Brain microvascular endothelial cell (primary cell): ENCODE measurements at regions not wholly inside any gene's neighbourhood (a gene's known extent, or its start where the extent isn't known, plus 50 kb on each side); places are given as distances from the start of the nearest gene placed in this dataset.
"Not testable (repeated sequence)": the region's sequence is repeated elsewhere in the genome, so short reads cannot be mapped to it uniquely, and the experiment has no call there.

ENCODE experiments used
- DNase-seq: peaks from one replicate; pipeline ENCODE4 v3.0.0-alpha.2; 2020
- H3K27ac ChIP-seq: fragments of 250-450 bp; sonication (Bioruptor Pico); 2 replicates; pipeline ENCODE4 v1.5.1; 2020; ENCODE audit warnings: mild to moderate bottlenecking, moderate library complexity
- H3K27me3 ChIP-seq: fragments of 250-450 bp; sonication (Bioruptor Pico); replicated peaks from 2 replicates; pipeline ENCODE4 v1.5.1; 2020; ENCODE audit warnings: mild to moderate bottlenecking
- H3K36me3 ChIP-seq: fragments of 250-450 bp; sonication (Bioruptor Pico); replicated peaks from 2 replicates; pipeline ENCODE4 v1.5.1; 2020; ENCODE audit warnings: mild to moderate bottlenecking
- H3K4me3 ChIP-seq: 2 replicates; pipeline ENCODE4 v1.5.1; 2011; ENCODE audit warnings: low read depth, mild to moderate bottlenecking, control low read depth, low read length, moderate library complexity
- CTCF ChIP-seq: IDR thresholded peaks from 2 replicates; pipeline ENCODE4 v1.5.1; 2011; ENCODE audit warnings: low read depth, mild to moderate bottlenecking, moderate library complexity, low read length, control low read depth, inconsistent platforms; ENCODE audit errors: missing control alignments
- in situ Hi-C: cut with HindIII; loops from 2 replicates; pipeline ENCODE4 v1.10.0; 2017; ENCODE audit warnings: low sequenced_read_pairs, low pct_ligation_motif_present

GRCh38 chr5:92629574-92629973, 951.4 kb downstream of the NR2F1-AS1 start:
- in situ Hi-C loops, result no loop called here
- Histone ChIP-seq H3K27me3 (no peaks in the 10 kb centered on the region), H3K36me3 (no peaks in the 10 kb centered on the region), H3K4me3 (no peak overlapping the region), H3K27ac (no peak overlapping the region)
- DNase-seq, result no peak
- TF ChIP-seq CTCF, result no peak

GRCh38 chr5:92629000-92629399, 952.0 kb downstream of the NR2F1-AS1 start:
- no peak for TF ChIP-seq CTCF
- in situ Hi-C loops, result no loop called here
- no peak overlapping the region for H3K4me3 ChIP-seq
- H3K27ac ChIP-seq, result no peak overlapping the region
- no peak for DNase-seq
- no peaks in the 10 kb centered on the region for H3K27me3 ChIP-seq
- no peaks in the 10 kb centered on the region for H3K36me3 ChIP-seq

- Histone ChIP-seq H3K36me3 (no peaks in the 10 kb centered on the region), H3K27me3 (no peaks in the 10 kb centered on the region), H3K4me3 (no peak overlapping the region), H3K27ac (no peak overlapping the region)
- TF ChIP-seq CTCF, result no peak
- DNase-seq, result no peak
- in situ Hi-C loops, result no loop called here
These were observed 953.8 kb downstream of the NR2F1-AS1 start for GRCh38 chr5:92627186-92627585.

DNA sequence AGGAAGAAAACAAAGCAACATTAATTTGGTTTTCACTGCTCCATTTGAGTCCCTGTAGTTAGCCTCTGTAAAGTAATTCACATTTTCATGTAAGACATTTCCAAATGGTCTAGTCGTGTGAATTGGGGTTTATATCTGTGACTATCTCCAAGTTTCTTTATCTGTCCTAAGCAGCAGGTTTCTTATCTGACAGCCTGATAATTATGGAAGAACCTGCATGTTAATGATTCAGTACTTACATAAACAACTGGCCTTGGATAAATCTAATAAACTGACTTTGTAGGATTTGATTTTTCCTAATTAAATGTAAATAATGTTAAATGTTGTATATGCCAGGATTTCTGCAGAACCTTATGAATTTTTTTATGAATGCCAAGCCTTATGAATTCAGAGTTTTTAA, 964.9 kb downstream of the NR2F1-AS1 start:
- in situ Hi-C loops, result no loop called here

DNA sequence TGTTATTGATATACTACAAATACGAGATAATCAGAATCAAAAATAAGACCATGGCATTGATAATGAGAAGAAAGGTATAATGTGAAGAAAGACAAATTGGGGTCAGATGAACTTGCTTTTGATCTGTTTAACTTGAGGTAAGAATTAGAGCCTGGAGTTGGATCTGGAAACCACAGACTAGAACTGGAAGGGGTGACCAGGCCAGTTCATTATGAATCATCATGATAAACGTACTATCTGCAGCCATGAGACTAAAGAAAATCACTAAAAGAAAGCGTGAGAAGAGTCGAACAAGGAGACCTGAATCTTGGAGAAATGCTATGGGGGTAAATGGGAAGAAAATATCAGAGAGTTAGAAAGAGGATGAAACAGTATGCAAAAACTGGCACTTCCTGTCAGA, 967.5 kb downstream of the NR2F1-AS1 start:
- H3K36me3 ChIP-seq, result no peaks in the 10 kb centered on the region
- no peak overlapping the region for H3K27ac ChIP-seq
- peak; percentile 72 for DNase-seq
- H3K4me3 ChIP-seq, result no peak overlapping the region
- no peaks in the 10 kb centered on the region for H3K27me3 ChIP-seq
- in situ Hi-C loops, result no loop called here
- no peak for TF ChIP-seq CTCF

More for the DNA sequence above, 964.9 kb downstream of the NR2F1-AS1 start:
- no peak overlapping the region for H3K4me3 ChIP-seq
- no peak for DNase-seq
- H3K36me3 ChIP-seq, result no peaks in the 10 kb centered on the region
- TF ChIP-seq CTCF, result no peak
- no peaks in the 10 kb centered on the region for H3K27me3 ChIP-seq
- no peak overlapping the region for H3K27ac ChIP-seq

- H3K36me3 ChIP-seq, in situ Hi-C loops, H3K4me3 ChIP-seq, H3K27me3 ChIP-seq, H3K27ac ChIP-seq, DNase-seq: not testable (repeated sequence)
These were observed 970.6 kb downstream of the NR2F1-AS1 start for GRCh38 chr5:92610435-92610834.
